Astrocyte of the cerebellum (primary cell): ENCODE measurements at regions not wholly inside any gene's neighbourhood (a gene's known extent, or its start where the extent isn't known, plus 50 kb on each side); places are given as distances from the start of the nearest gene placed in this dataset.
A peak's percentile ranks its signal among the peaks of the same experiment; 100 is the strongest.

Experiments
- DNase-seq: peaks from one replicate; pipeline ENCODE4 v3.0.0-alpha.2; 2011; ENCODE audit warnings: low read depth
- H3K4me3 ChIP-seq: 2 replicates; pipeline ENCODE4 v1.5.1; 2011; ENCODE audit warnings: mild to moderate bottlenecking, low read depth, low read length, moderate library complexity
- CTCF ChIP-seq: IDR thresholded peaks from 2 replicates; pipeline ENCODE4 v1.5.1; 2012; ENCODE audit warnings: low read length, low read depth, moderate library complexity, mild to moderate bottlenecking; ENCODE audit errors: missing control alignments
- in situ Hi-C: cut with HindIII; loops from 2 replicates; pipeline ENCODE4 v1.10.0; 2017; ENCODE audit warnings: low sequenced_read_pairs

- H3K4me3 ChIP-seq, result no peak overlapping the region
- in situ Hi-C loops, result no loop called here
- no peak for DNase-seq
- no peak for TF ChIP-seq CTCF
These were observed 505.1 kb downstream of the INHBA start for GRCh38 chr7:41197769-41198168.

DNA sequence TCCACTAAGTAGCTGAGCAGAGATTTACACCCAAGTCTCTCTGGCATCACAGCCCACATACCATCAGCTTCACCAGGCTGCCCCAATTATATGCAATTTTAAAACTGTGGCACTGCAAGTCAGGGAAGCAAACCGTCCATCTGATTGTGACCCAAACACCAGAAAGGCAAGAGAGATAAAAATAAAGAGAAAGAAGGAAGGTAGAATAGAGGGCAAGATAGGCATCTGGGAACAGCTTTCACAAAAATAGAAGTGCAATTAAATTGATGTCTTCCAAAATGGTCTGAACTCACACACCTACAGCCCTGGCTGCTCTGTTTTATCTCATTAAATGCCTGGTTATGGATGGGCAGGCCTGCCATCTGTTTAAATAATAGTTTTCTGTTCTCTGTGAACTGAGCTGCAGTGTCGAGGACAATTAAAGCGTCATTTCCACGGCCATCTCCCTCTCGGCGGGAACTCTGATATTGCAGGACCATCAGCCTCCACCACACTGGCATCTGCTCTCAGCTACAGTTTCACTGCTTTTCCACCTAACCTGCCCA is 509.1 kb downstream of the INHBA start:
- in situ Hi-C loops, result no loop called here
- H3K4me3 ChIP-seq, result no peak overlapping the region
- TF ChIP-seq CTCF, result no peak
- no peak for DNase-seq

- no peak for TF ChIP-seq CTCF
- in situ Hi-C loops, result no loop called here
- no peak for DNase-seq
- no peak overlapping the region for H3K4me3 ChIP-seq
These were observed 512.3 kb downstream of the INHBA start for GRCh38 chr7:41190581-41190980.

DNA sequence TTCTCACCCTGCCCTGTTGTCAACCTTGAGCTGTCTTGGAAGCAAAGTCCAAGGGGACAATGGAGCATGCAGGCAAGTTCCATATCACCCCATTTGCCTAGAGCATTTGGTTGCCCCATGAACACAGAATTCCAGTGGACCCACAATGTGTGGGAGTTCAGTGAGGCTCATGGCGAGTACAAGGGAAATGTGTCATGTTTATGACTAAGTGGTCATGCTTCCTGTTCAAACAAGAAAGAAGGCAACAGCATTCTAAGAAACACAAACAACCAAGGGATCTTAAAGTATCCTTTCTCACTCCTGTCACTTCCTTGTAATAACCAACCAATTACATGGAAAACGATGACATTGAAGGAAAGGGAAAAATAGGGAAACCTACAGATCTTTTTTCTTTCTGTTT is 513.0 kb downstream of the INHBA start:
- H3K4me3 ChIP-seq, result no peak overlapping the region
- peak; percentile 27 for DNase-seq
- TF ChIP-seq CTCF, result no peak
- in situ Hi-C loops, result no loop called here

GRCh38 chr7:41188163-41189130 is 514.4 kb downstream of the INHBA start:
- in situ Hi-C loops, result no loop called here
- peak; percentile 5 for DNase-seq
- H3K4me3 ChIP-seq, result no peak overlapping the region
- no peak for TF ChIP-seq CTCF

DNA sequence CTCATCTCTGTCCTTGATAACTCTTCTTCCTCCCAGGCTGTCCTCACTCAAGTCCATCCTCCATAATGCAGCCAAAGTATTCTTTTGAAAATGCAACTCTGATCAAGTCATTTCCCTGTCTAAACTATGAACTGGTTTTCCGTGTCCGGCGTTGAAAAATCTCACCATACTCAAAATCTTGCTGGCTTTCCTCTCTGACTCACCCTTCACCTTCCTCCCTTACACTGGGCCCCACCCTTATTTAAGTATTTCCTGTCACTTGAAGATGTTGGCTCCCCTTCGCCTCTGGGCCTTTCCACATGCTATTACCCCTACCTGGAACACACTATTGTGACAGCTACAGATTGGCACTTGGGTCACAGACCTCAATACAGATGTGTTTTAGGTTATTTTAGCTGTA is 515.6 kb downstream of the INHBA start:
- H3K4me3 ChIP-seq, result no peak overlapping the region
- no peak for TF ChIP-seq CTCF
- in situ Hi-C loops, result no loop called here
- DNase-seq, result no peak
